D341Med (cell line): ENCODE measurements at regions not wholly inside any gene's neighbourhood (a gene's known extent, or its start where the extent isn't known, plus 50 kb on each side); places are given as distances from the start of the nearest gene placed in this dataset.

Experiments
- DNase-seq: peaks from one replicate; pipeline ENCODE4 v3.0.0; 2012; ENCODE audit warnings: low spot score

DNA sequence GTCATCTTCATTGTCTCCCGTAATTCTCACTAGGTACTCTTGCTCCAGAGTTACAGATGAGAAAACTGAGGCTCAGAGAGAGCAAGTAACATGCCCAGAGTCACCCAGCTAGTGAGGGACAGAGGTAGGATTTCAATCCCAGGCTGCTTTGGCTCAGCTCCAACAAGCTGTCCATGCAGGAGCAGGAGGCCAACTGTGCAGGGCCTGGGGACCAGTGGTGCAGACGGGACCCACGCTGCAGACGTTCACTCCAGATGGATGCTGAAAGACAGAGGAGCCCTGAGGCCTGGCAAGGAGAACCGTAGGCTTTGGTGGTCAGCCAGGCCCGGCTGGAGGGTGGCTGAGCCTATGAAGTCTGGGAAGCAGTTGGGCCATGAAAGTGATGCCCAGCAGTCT lies 102.6 kb downstream of the MCFD2 start:
- no peak for DNase-seq
